Activated B cell treated with CpG ODN at 0.5 μM for 24 hours (primary cell): ENCODE measurements at regions not wholly inside any gene's neighbourhood (a gene's known extent, or its start where the extent isn't known, plus 50 kb on each side); places are given as distances from the start of the nearest gene placed in this dataset.

ENCODE experiments used
- ATAC-seq: fragments of 200-7000 bp; cut with Tn5 transposase; one replicate; pipeline ENCODE4 v1.10.0; 2021; ENCODE audit warnings: low read depth, mild to moderate bottlenecking, moderate library complexity
- CTCF ChIA-PET: fragments of 350-600 bp; sonication (Branson Sonifier 250); formaldehyde crosslinking; loops from one replicate; lab custom pipeline; 2021; ENCODE audit warnings: antibody characterized with exemption; lab: Charles Lee
- POLR2A ChIA-PET: fragments of 350-600 bp; sonication (Branson Sonifier 250); formaldehyde crosslinking; loops from one replicate; lab custom pipeline; 2021; ENCODE audit warnings: antibody characterized with exemption; lab: Charles Lee
- DNase-seq: peaks from one replicate; pipeline ENCODE4 v3.0.0; 2022
- H3K27ac Mint-ChIP-seq: one replicate; pipeline ENCODE4 v1.8.0; 2020; ENCODE audit warnings: mixed read lengths
- H3K27me3 Mint-ChIP-seq: one replicate; pipeline ENCODE4 v1.8.0; 2021; ENCODE audit warnings: mixed read lengths
- H3K36me3 Mint-ChIP-seq: one replicate; pipeline ENCODE4 v1.8.0; 2021; ENCODE audit warnings: low read depth, mixed read lengths
- H3K4me1 Mint-ChIP-seq: one replicate; pipeline ENCODE4 v1.8.0; 2021; ENCODE audit warnings: mixed read lengths
- H3K4me3 Mint-ChIP-seq: one replicate; pipeline ENCODE4 v1.8.0; 2020; ENCODE audit warnings: mild to moderate bottlenecking, mixed read lengths
- H3K9me3 Mint-ChIP-seq: one replicate; pipeline ENCODE4 v1.8.0; 2020; ENCODE audit warnings: mixed read lengths
- CTCF ChIP-seq: fragments of 200-600 bp; IDR thresholded peaks from one replicate; pipeline ENCODE4 v1.8.0; 2022; ENCODE audit warnings: antibody characterized with exemption, mild to moderate bottlenecking
- intact Hi-C: fragments of 100-400 bp; cut with micrococcal nuclease; formaldehyde crosslinking; loops from one replicate; pipeline ENCODE4 v1.15.1; 2024

DNA sequence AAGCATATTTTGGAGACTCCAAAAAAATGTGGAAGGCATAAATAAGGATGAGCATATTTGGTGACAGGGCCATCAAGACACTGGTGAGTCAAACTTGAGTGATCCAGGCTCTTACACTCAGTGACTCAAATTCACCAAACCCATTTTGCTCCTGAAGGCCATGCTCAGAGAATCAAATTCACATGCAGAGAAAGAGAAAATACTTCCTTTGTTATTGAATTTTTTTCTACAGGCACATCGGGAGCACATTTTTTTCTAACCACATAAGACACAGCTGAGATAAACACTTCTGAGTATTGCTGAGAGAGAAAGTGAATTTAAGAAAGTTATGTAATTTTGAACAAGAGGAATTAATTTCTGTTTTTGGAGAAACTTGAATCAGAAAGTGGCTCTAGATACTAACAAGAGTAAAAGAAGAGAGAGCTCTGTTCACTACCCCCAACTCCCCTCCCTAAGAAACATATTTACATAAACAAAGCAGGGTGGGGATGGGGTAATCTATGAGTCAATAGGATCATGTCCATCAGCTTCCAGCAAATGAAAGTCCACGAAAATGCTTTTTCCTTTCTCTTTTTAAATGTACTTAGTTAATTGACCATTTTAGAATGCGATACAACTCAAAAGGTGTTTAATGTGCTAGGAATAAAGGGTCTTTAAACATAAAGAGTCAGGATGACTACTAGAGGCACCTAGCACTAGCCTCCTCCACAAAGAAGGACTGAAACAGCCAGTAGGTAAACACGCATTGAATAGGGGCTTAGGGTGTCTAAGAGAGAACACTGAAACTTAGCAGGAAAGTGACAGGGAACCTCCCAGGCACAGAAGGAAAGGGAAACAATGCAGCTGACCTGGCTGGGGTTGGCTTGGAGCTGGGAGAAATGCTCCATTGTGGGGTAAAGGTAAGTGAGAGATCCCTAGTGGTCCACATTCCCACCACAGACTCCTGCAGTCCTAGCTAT is 152.3 kb downstream of the KCNE4 start:
- ChIA-PET CTCF (no interaction called here), POLR2A (no interaction called here)
- no peak for TF ChIP-seq CTCF
- Mint-ChIP-seq H3K4me1 (no peaks in the 10 kb centered on the region), H3K27ac (no peak overlapping the region), H3K9me3 (peaks cover 2% of the 10 kb centered on the region), H3K27me3 (no peaks in the 10 kb centered on the region), H3K36me3 (no peaks in the 10 kb centered on the region), H3K4me3 (no peak overlapping the region)
- intact Hi-C loops: no loop called here
- DNase-seq (no peak), ATAC-seq (no peak)

- Mint-ChIP-seq H3K4me1 (no peaks in the 10 kb centered on the region), H3K27ac (no peak overlapping the region), H3K36me3 (no peaks in the 10 kb centered on the region), H3K4me3 (no peak overlapping the region), H3K9me3 (peaks cover 17% of the 10 kb centered on the region), H3K27me3 (peaks cover 2% of the 10 kb centered on the region)
- POLR2A ChIA-PET: no interaction called here
- intact Hi-C loops: no loop called here
- ATAC-seq (no peak), DNase-seq (no peak)
- CTCF ChIA-PET: no interaction called here
- no peak for TF ChIP-seq CTCF
Observed at GRCh38 chr2:223210489-223210888, 158.5 kb downstream of the KCNE4 start.

GRCh38 chr2:223214394-223215253 is 162.6 kb downstream of the KCNE4 start:
- DNase-seq (no peak), ATAC-seq (no peak)
- no peak for TF ChIP-seq CTCF
- Mint-ChIP-seq H3K4me1 (no peaks in the 10 kb centered on the region), H3K27ac (no peak overlapping the region), H3K27me3 (peaks cover 2% of the 10 kb centered on the region), H3K4me3 (no peak overlapping the region), H3K9me3 (peaks cover 14% of the 10 kb centered on the region), H3K36me3 (no peaks in the 10 kb centered on the region)
- POLR2A ChIA-PET: no interaction called here
- CTCF ChIA-PET: no interaction called here
- intact Hi-C loops: no loop called here

GRCh38 chr2:223215254-223215516 is 163.2 kb downstream of the KCNE4 start:
- H3K4me1 Mint-ChIP-seq: no peaks in the 10 kb centered on the region
- H3K27ac Mint-ChIP-seq: no peak overlapping the region
- peaks cover 2% of the 10 kb centered on the region for H3K27me3 Mint-ChIP-seq
- ATAC-seq (no peak), DNase-seq (no peak)
- ChIA-PET POLR2A (no interaction called here), CTCF (no interaction called here)
- TF ChIP-seq CTCF: no peak
- H3K9me3 Mint-ChIP-seq: peaks cover 9% of the 10 kb centered on the region
- no peak overlapping the region for H3K4me3 Mint-ChIP-seq
- intact Hi-C loops: no loop called here
- H3K36me3 Mint-ChIP-seq: no peaks in the 10 kb centered on the region

GRCh38 chr2:223217373-223217772 is 165.4 kb downstream of the KCNE4 start:
- DNase-seq: no peak
- intact Hi-C loops: no loop called here

More at GRCh38 chr2:223217373-223217772, 165.4 kb downstream of the KCNE4 start:
- no peak for ATAC-seq
- POLR2A ChIA-PET: no interaction called here
- no peak overlapping the region for H3K4me3 Mint-ChIP-seq
- CTCF ChIA-PET: no interaction called here
- peaks cover 2% of the 10 kb centered on the region for H3K27me3 Mint-ChIP-seq
- no peaks in the 10 kb centered on the region for H3K36me3 Mint-ChIP-seq
- no peaks in the 10 kb centered on the region for H3K9me3 Mint-ChIP-seq
- no peak overlapping the region for H3K27ac Mint-ChIP-seq
- H3K4me1 Mint-ChIP-seq: no peaks in the 10 kb centered on the region
- TF ChIP-seq CTCF: no peak
